Neural progenitor cell (in vitro differentiated cells): ENCODE measurements at regions not wholly inside any gene's neighbourhood (a gene's known extent, or its start where the extent isn't known, plus 50 kb on each side); places are given as distances from the start of the nearest gene placed in this dataset.

Source experiments
- EZH2 ChIP-seq: fragments of 200-600 bp; sonication (generic); IDR thresholded peaks from 2 replicates; pipeline ENCODE4 v1.6.1; 2017; ENCODE audit warnings: antibody characterized with exemption, mild to moderate bottlenecking, moderate library complexity
- EZH2phosphoT487 ChIP-seq: fragments of 200-600 bp; sonication (generic); IDR thresholded peaks from 2 replicates; pipeline ENCODE4 v1.6.1; 2017; ENCODE audit warnings: antibody characterized with exemption
- TF ChIP-seq, protein P1 (sequence below): fragments of 200-600 bp; sonication (generic); IDR thresholded peaks from 2 replicates; pipeline ENCODE4 v1.5.1; 2017; ENCODE audit warnings: antibody characterized with exemption, mild to moderate bottlenecking

DNA sequence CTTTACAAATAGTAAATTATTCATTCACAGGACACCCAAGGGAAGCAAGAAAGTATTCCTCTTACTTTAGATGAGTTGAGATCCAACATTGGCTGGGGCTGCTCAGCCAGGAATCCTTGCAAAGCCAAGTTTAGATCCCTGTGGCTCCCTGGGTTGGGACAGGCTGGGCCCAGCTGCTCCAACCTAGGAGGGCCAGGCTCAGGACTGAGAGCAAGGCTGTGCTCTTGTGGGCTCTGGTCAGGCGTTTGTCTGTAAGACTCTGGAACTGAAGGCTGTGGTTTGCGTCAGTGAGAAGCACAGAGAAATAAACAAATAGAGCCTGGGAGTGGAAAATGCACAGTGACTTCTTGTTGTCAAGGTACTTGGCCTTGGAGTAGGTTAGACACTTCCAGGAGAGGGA is 53.2 kb upstream of the TMEM273 start:
- TF ChIP-seq, protein P1, sequence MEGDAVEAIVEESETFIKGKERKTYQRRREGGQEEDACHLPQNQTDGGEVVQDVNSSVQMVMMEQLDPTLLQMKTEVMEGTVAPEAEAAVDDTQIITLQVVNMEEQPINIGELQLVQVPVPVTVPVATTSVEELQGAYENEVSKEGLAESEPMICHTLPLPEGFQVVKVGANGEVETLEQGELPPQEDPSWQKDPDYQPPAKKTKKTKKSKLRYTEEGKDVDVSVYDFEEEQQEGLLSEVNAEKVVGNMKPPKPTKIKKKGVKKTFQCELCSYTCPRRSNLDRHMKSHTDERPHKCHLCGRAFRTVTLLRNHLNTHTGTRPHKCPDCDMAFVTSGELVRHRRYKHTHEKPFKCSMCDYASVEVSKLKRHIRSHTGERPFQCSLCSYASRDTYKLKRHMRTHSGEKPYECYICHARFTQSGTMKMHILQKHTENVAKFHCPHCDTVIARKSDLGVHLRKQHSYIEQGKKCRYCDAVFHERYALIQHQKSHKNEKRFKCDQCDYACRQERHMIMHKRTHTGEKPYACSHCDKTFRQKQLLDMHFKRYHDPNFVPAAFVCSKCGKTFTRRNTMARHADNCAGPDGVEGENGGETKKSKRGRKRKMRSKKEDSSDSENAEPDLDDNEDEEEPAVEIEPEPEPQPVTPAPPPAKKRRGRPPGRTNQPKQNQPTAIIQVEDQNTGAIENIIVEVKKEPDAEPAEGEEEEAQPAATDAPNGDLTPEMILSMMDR: no peak
- TF ChIP-seq EZH2 (no peak), EZH2phosphoT487 (no peak)
